A673 (cell line): ENCODE measurements at regions not wholly inside any gene's neighbourhood (a gene's known extent, or its start where the extent isn't known, plus 50 kb on each side); places are given as distances from the start of the nearest gene placed in this dataset.

Experiments used
- BruUV-seq: library from RNA; stranded (reverse); fragments of 400-500 nt; replicated peaks from 2 replicates; lab custom pipeline; 2021; lab: Mats Ljungman, UMichigan
- CTCF ChIA-PET: fragments of 300-600 bp; sonication (Branson Sonifier 250); formaldehyde crosslinking; loops from one replicate; lab custom pipeline; 2022; ENCODE audit warnings: antibody characterized with exemption; lab: Charles Lee
- POLR2A ChIA-PET: fragments of 300-600 bp; sonication (Branson Sonifier 250); formaldehyde crosslinking; loops from one replicate; lab custom pipeline; 2022; ENCODE audit warnings: antibody characterized with exemption; ENCODE audit not compliant: low non-redundant PET; lab: Charles Lee
- DNase-seq: peaks from one replicate; pipeline ENCODE4 v3.0.0-alpha.2; 2015; ENCODE audit warnings: low spot score
- H3K27ac ChIP-seq: fragments of 200-600 bp; sonication (generic); 2 replicates; pipeline ENCODE4 v1.5.1; 2016; ENCODE audit warnings: mixed run types, low read depth, mild to moderate bottlenecking, mixed read lengths, antibody characterized with exemption, low read length; ENCODE audit not compliant: poor library complexity, severe bottlenecking
- H3K27me3 ChIP-seq: fragments of 200-600 bp; sonication (generic); replicated peaks from 2 replicates; pipeline ENCODE4 v1.6.1; 2017; ENCODE audit warnings: mixed run types, low read depth, mild to moderate bottlenecking, mixed read lengths, antibody characterized with exemption, low read length; ENCODE audit not compliant: insufficient read depth, poor library complexity
- H3K36me3 ChIP-seq: fragments of 200-600 bp; sonication (generic); 2 replicates; pipeline ENCODE4 v1.6.1; 2016; ENCODE audit warnings: mixed run types, mild to moderate bottlenecking, mixed read lengths, antibody characterized with exemption, low read length; ENCODE audit not compliant: insufficient read depth, poor library complexity, severe bottlenecking
- H3K4me1 ChIP-seq: fragments of 200-600 bp; sonication (generic); 2 replicates; pipeline ENCODE4 v1.6.1; 2017; ENCODE audit warnings: mixed run types, mild to moderate bottlenecking, mixed read lengths, antibody characterized with exemption, low read length; ENCODE audit not compliant: insufficient read depth, poor library complexity, severe bottlenecking
- H3K4me3 ChIP-seq: fragments of 200-600 bp; sonication (generic); 2 replicates; pipeline ENCODE4 v1.5.1; 2016; ENCODE audit warnings: low read depth, mixed run types, mild to moderate bottlenecking, mixed read lengths, low read length; ENCODE audit not compliant: poor library complexity, severe bottlenecking
- H3K9me3 ChIP-seq: fragments of 200-600 bp; sonication (generic); 2 replicates; pipeline ENCODE4 v1.6.1; 2016; ENCODE audit warnings: mixed run types, low read depth, mild to moderate bottlenecking, mixed read lengths, antibody characterized with exemption, low read length; ENCODE audit not compliant: poor library complexity, severe bottlenecking
- EZH2 ChIP-seq: fragments of 200-600 bp; sonication (generic); IDR thresholded peaks from 2 replicates; pipeline ENCODE4 v1.6.1; 2017; ENCODE audit warnings: borderline replicate concordance, low read depth, mild to moderate bottlenecking, mixed read lengths, antibody characterized with exemption, low read length; ENCODE audit not compliant: poor library complexity, severe bottlenecking
- intact Hi-C: fragments of 100-400 bp; cut with micrococcal nuclease; formaldehyde crosslinking; loops from one replicate; pipeline ENCODE4 v1.10.0; 2022; ENCODE audit not compliant: unreplicated experiment
- TF ChIP-seq, protein P1 (sequence below): fragments of 300-800, 200-600 bp; sonication (generic); conservative IDR thresholded peaks from 2 replicates; pipeline ENCODE4 v1.5.1; 2017; ENCODE audit warnings: low read depth, mild to moderate bottlenecking, antibody characterized with exemption, low read length, moderate library complexity, mixed read lengths

DNA sequence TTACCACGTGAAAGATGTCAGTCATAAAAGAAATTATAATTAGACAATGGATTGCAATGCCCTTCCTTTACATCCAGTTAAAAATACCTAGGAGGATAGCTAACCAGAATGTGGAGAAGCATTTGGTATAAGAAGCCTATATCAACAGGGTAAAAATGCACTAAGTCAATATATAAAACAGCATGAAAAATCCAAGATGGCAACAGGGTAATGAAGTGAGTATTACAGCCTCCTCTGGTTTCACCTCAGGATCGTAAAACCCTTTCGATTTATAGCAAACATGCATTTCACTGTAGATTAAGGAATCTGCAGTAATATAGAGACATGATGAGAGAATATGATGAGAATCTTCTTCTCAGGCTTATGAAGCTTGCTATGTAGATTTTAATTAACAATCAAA, 999.3 kb downstream of the NR2F1-AS1 start:
- no TSS peak for BruUV-seq
- H3K4me3 ChIP-seq, result no peak overlapping the region
- H3K9me3 ChIP-seq, result no peaks in the 10 kb centered on the region
- no peaks in the 10 kb centered on the region for H3K27me3 ChIP-seq
- CTCF ChIA-PET, result no interaction called here
- intact Hi-C loops, result no loop called here
- no peak overlapping the region for H3K27ac ChIP-seq
- no peaks in the 10 kb centered on the region for H3K4me1 ChIP-seq
- POLR2A ChIA-PET, result no interaction called here
- DNase-seq, result no peak
- no peaks in the 10 kb centered on the region for H3K36me3 ChIP-seq
- TF ChIP-seq, protein P1, sequence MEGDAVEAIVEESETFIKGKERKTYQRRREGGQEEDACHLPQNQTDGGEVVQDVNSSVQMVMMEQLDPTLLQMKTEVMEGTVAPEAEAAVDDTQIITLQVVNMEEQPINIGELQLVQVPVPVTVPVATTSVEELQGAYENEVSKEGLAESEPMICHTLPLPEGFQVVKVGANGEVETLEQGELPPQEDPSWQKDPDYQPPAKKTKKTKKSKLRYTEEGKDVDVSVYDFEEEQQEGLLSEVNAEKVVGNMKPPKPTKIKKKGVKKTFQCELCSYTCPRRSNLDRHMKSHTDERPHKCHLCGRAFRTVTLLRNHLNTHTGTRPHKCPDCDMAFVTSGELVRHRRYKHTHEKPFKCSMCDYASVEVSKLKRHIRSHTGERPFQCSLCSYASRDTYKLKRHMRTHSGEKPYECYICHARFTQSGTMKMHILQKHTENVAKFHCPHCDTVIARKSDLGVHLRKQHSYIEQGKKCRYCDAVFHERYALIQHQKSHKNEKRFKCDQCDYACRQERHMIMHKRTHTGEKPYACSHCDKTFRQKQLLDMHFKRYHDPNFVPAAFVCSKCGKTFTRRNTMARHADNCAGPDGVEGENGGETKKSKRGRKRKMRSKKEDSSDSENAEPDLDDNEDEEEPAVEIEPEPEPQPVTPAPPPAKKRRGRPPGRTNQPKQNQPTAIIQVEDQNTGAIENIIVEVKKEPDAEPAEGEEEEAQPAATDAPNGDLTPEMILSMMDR, result no peak
- no peak for TF ChIP-seq EZH2

DNA sequence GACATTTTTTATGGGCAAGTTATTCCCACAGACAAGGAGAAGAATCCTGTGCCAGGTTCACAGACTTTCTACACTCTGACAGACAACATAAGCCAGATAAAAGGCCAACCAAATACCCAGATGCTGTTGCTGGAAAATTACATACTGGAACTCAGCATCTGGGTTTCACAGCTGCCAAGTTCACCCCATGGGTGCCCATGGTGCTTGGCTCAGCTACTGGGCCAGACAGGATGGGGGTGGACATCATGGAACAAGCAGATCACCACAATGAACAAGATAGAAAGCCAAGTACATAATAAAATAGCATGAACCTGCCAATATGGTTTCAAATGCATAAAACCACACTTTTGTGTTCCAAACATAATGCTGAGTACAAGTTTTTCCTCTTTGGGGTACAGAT, 999.8 kb downstream of the NR2F1-AS1 start:
- H3K4me3 ChIP-seq, result no peak overlapping the region
- no peaks in the 10 kb centered on the region for H3K9me3 ChIP-seq
- no peaks in the 10 kb centered on the region for H3K27me3 ChIP-seq
- no peak for DNase-seq
- no TSS peak for BruUV-seq
- H3K36me3 ChIP-seq, result no peaks in the 10 kb centered on the region
- intact Hi-C loops, result no loop called here
- H3K4me1 ChIP-seq, result no peaks in the 10 kb centered on the region
- POLR2A ChIA-PET, result no interaction called here
- TF ChIP-seq, protein P1, result no peak
- no peak for TF ChIP-seq EZH2
- H3K27ac ChIP-seq, result no peak overlapping the region
- CTCF ChIA-PET, result no interaction called here

DNA sequence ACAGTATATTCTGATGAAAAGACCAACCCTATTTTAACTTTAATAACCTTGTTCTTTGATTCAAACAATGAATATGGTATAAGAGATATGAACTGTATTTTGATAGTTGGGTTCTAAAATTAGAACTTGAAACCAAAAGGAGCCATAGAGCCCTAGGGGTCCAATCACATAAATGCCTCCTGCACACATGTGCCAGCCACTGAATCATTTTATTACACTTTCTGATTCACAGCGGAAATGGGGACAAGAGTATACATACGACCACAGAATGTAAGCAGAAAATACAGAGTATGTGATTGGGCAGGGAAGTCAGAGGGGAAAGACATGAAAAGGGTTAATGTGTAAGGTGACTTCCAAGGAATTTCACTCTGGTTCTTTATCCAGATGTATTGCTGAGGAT, 1000.2 kb downstream of the NR2F1-AS1 start:
- TF ChIP-seq, protein P1, result no peak
- no peak for TF ChIP-seq EZH2
- intact Hi-C loops, result no loop called here
- no peak overlapping the region for H3K4me3 ChIP-seq
- BruUV-seq, result no TSS peak
- DNase-seq, result no peak
- H3K9me3 ChIP-seq, result no peaks in the 10 kb centered on the region
- no peak overlapping the region for H3K27ac ChIP-seq
- no peaks in the 10 kb centered on the region for H3K27me3 ChIP-seq
- no peaks in the 10 kb centered on the region for H3K4me1 ChIP-seq
- H3K36me3 ChIP-seq, result no peaks in the 10 kb centered on the region
- ChIA-PET POLR2A (no interaction called here), CTCF (no interaction called here)
